H9 (cell line): ENCODE measurements at regions not wholly inside any gene's neighbourhood (a gene's known extent, or its start where the extent isn't known, plus 50 kb on each side); places are given as distances from the start of the nearest gene placed in this dataset.

ENCODE experiments used
- DNase-seq: peaks from one replicate; pipeline ENCODE4 v3.0.0-alpha.2; 2017
- H2AFZ ChIP-seq: one replicate; pipeline ENCODE4 v1.6.1; 2013; ENCODE audit warnings: mild to moderate bottlenecking, low read length, control low read depth, moderate library complexity
- H2AK5ac ChIP-seq: 2 replicates; pipeline ENCODE4 v1.6.1; 2013; ENCODE audit warnings: low read length, control low read depth, mixed read lengths; ENCODE audit not compliant: insufficient read length
- H2BK120ac ChIP-seq: one replicate; pipeline ENCODE4 v1.6.1; 2013; ENCODE audit warnings: low read depth, mild to moderate bottlenecking, low read length, control low read depth, inconsistent platforms; ENCODE audit not compliant: poor library complexity, severe bottlenecking
- H2BK12ac ChIP-seq: 2 replicates; pipeline ENCODE4 v1.6.1; 2013; ENCODE audit warnings: low read length, control low read depth, mixed read lengths, low read depth; ENCODE audit not compliant: insufficient read length
- H2BK15ac ChIP-seq: 2 replicates; pipeline ENCODE4 v1.6.1; 2013; ENCODE audit warnings: low read depth, low read length, control low read depth
- H2BK20ac ChIP-seq: one replicate; pipeline ENCODE4 v1.6.1; 2013; ENCODE audit warnings: low read depth, mild to moderate bottlenecking, low read length, control low read depth, inconsistent platforms; ENCODE audit not compliant: poor library complexity, severe bottlenecking
- H2BK5ac ChIP-seq: 2 replicates; pipeline ENCODE4 v1.6.1; 2013; ENCODE audit warnings: low read length, control low read depth, mixed read lengths; ENCODE audit not compliant: insufficient read length
- H3K14ac ChIP-seq: 2 replicates; pipeline ENCODE4 v1.6.1; 2013; ENCODE audit warnings: low read length, control low read depth; ENCODE audit not compliant: insufficient read depth
- H3K18ac ChIP-seq: 2 replicates; pipeline ENCODE4 v1.6.1; 2013; ENCODE audit warnings: low read depth, mild to moderate bottlenecking, mixed read lengths, low read length, control low read depth; ENCODE audit not compliant: insufficient read length
- H3K23ac ChIP-seq: 2 replicates; pipeline ENCODE4 v1.6.1; 2013; ENCODE audit warnings: low read length, control low read depth, mixed read lengths, low read depth; ENCODE audit not compliant: insufficient read length
- H3K23me2 ChIP-seq: 2 replicates; pipeline ENCODE4 v1.6.1; 2013; ENCODE audit warnings: low read depth, mild to moderate bottlenecking, mixed read lengths, low read length, control low read depth; ENCODE audit not compliant: insufficient read length, poor library complexity, severe bottlenecking
- H3K27ac ChIP-seq: 2 replicates; pipeline ENCODE4 v1.5.1; 2013; ENCODE audit warnings: low read length, control low read depth, mixed read lengths, low read depth; ENCODE audit not compliant: insufficient read length
- H3K27me3 ChIP-seq: 2 replicates; pipeline ENCODE4 v1.6.1; 2013; ENCODE audit warnings: low read length, control low read depth, inconsistent platforms; ENCODE audit not compliant: insufficient read depth
- H3K4ac ChIP-seq: 2 replicates; pipeline ENCODE4 v1.6.1; 2013; ENCODE audit warnings: low read depth, mild to moderate bottlenecking, control low read depth, inconsistent platforms, low read length, moderate library complexity
- H3K4me1 ChIP-seq: 2 replicates; pipeline ENCODE4 v1.6.1; 2013; ENCODE audit warnings: low read length, control low read depth, inconsistent platforms; ENCODE audit not compliant: insufficient read depth
- H3K4me2 ChIP-seq: 2 replicates; pipeline ENCODE4 v1.6.1; 2013; ENCODE audit warnings: low read length, control low read depth, mixed read lengths; ENCODE audit not compliant: insufficient read length, insufficient read depth
- H3K56ac ChIP-seq: 2 replicates; pipeline ENCODE4 v1.6.1; 2013; ENCODE audit warnings: low read depth, mild to moderate bottlenecking, mixed read lengths, low read length, control low read depth; ENCODE audit not compliant: insufficient read length
- H3K79me1 ChIP-seq: 2 replicates; pipeline ENCODE4 v1.6.1; 2013; ENCODE audit warnings: low read depth, mild to moderate bottlenecking, moderate library complexity, low read length, control low read depth, inconsistent platforms; ENCODE audit not compliant: insufficient read depth, poor library complexity, severe bottlenecking
- H3K79me2 ChIP-seq: 2 replicates; pipeline ENCODE4 v1.6.1; 2013; ENCODE audit warnings: low read length, control low read depth, inconsistent platforms; ENCODE audit not compliant: insufficient read depth
- H3K9ac ChIP-seq: 2 replicates; pipeline ENCODE4 v1.6.1; 2013; ENCODE audit warnings: low read length, control low read depth, mixed read lengths; ENCODE audit not compliant: insufficient read length; ENCODE audit errors: extremely low read depth
- H3K9me3 ChIP-seq: one replicate; pipeline ENCODE4 v1.6.1; 2013; ENCODE audit warnings: low read depth, low read length, inconsistent platforms; ENCODE audit not compliant: control insufficient read depth
- H3T11ph ChIP-seq: one replicate; pipeline ENCODE4 v1.6.1; 2013; ENCODE audit warnings: mild to moderate bottlenecking, low read length, control low read depth, inconsistent platforms
- H4K20me1 ChIP-seq: one replicate; pipeline ENCODE4 v1.6.1; 2013; ENCODE audit not compliant: control insufficient read depth, insufficient read length, insufficient read depth
- H4K5ac ChIP-seq: 2 replicates; pipeline ENCODE4 v1.6.1; 2013; ENCODE audit warnings: low read depth, mild to moderate bottlenecking, mixed read lengths, low read length, control low read depth; ENCODE audit not compliant: insufficient read length
- H4K8ac ChIP-seq: replicated peaks from 2 replicates; pipeline ENCODE4 v1.6.1; 2013; ENCODE audit warnings: low read length, control low read depth, mixed read lengths, low read depth; ENCODE audit not compliant: insufficient read length
- H4K91ac ChIP-seq: 2 replicates; pipeline ENCODE4 v1.6.1; 2013; ENCODE audit warnings: low read depth, mild to moderate bottlenecking, moderate library complexity, mixed read lengths, low read length, control low read depth; ENCODE audit not compliant: insufficient read length
- H3K27ac Mint-ChIP-seq, 3 experiments: 2 replicates in 2 of 3; 3 replicates in 1 of 3; pipeline ENCODE4 v1.8.0; 2020 to 2021; ENCODE audit warnings: mixed read lengths in 3 of 3, mild to moderate bottlenecking in 1 of 3, moderate library complexity in 1 of 3
- H3K27me3 Mint-ChIP-seq: 2 replicates; pipeline ENCODE4 v1.8.0; 2021; ENCODE audit warnings: low read depth, mild to moderate bottlenecking, moderate library complexity, mixed read lengths
- H3K36me3 Mint-ChIP-seq, 3 experiments: 2 replicates in 2 of 3; 3 replicates in 1 of 3; pipeline ENCODE4 v1.8.0; 2020 to 2021; ENCODE audit warnings: low read depth in 3 of 3, mixed read lengths in 3 of 3; ENCODE audit not compliant: insufficient read depth in 1 of 3
- H3K4me1 Mint-ChIP-seq, 2 experiments: 2 replicates each; pipeline ENCODE4 v1.8.0; 2020; ENCODE audit warnings: mixed read lengths in 2 of 2
- H3K4me3 Mint-ChIP-seq, 2 experiments: 2 replicates in 1 of 2; 3 replicates in 1 of 2; pipeline ENCODE4 v1.8.0; 2020 to 2021; ENCODE audit warnings: mild to moderate bottlenecking in 2 of 2, mixed read lengths in 2 of 2, moderate library complexity in 1 of 2
- H3K9me3 Mint-ChIP-seq, 2 experiments: 2 replicates in 1 of 2; 3 replicates in 1 of 2; pipeline ENCODE4 v1.8.0; 2020; ENCODE audit warnings: mild to moderate bottlenecking in 2 of 2, mixed read lengths in 2 of 2, moderate library complexity in 1 of 2
- WGBS: extraction: QIAGEN DNeasy Blood & Tissue Kit; methylation state at CpG from one replicate; pipeline ENCODE4 v1.1.7; 2013; ENCODE audit warnings: missing lambda C conversion rate, low lambda C conversion rate, mixed read lengths; ENCODE audit not compliant: insufficient read length; ENCODE audit errors: extremely low coverage; 5-methylcytosine and 5-hydroxymethylcytosine counted together
- TF ChIP-seq, protein P1 (sequence below): fragments of 200-600 bp; sonication (generic); conservative IDR thresholded peaks from 3 replicates; pipeline ENCODE4 v1.8.0; 2021; ENCODE audit warnings: antibody characterized with exemption, mild to moderate bottlenecking

DNA sequence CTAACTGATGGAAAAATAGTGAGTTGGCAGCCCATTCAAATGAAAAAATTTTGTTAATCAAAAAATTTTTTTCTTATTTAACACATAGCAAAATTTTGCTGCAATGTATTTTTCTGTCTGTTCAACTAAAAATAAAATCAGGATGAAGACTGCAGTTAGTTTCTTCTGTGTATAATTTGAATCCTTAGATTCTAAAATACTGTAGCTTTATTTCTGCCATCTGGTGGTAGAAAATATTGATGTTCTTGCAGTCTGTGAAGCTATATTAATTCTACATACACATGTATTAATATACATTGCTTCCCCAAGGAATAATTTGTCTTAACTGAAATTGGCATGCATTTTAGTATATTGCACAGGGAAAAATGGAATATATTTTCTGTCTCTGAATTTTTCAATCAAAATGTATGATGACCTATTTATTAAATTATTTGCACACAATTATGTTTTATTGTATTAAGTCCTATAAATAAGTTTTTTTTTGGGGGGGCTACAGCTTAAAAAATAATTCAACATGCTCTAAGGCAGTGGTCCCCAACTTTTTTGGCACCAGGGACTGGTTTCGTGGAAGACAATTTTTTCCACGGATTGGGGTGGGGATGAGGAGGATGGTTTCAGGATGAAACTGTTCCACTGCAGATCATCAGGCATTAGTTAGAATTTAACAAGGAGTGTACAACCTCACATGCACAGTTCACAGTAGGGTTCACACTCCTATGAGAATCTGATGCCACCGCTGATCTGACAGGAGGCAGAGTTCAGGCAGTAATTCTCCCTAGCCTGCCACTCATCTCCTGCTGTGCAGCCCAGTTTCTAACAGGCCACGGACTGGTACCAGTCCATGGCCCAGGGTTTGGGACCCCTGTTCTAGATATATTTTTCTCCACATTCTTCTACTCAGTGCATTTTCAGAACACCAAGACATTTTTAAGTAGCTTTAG, 119.4 kb downstream of the GNAT3 start:
- Mint-ChIP-seq H3K36me3 (peaks cover 0 to 3% (median 0%) of the 10 kb centered on the region in 3 experiments; a peak in 2 of 7 replicates), H3K4me1 (peaks cover 0 to 2% of the 10 kb centered on the region in 2 experiments; a peak in 1 of 4 replicates), H3K4me3 (no peak overlapping the region), H3K27ac (no peak overlapping the region), H3K9me3 (peaks cover 0 to 3% of the 10 kb centered on the region in 2 experiments; a peak in 2 of 5 replicates), H3K27me3 (no peaks in the 10 kb centered on the region)
- H3K18ac ChIP-seq, result no peak overlapping the region
- no peak overlapping the region for H2BK20ac ChIP-seq
- no peaks in the 10 kb centered on the region for H3K4me1 ChIP-seq
- no peak overlapping the region for H3K9ac ChIP-seq
- no peaks in the 10 kb centered on the region for H3K9me3 ChIP-seq
- TF ChIP-seq, protein P1, sequence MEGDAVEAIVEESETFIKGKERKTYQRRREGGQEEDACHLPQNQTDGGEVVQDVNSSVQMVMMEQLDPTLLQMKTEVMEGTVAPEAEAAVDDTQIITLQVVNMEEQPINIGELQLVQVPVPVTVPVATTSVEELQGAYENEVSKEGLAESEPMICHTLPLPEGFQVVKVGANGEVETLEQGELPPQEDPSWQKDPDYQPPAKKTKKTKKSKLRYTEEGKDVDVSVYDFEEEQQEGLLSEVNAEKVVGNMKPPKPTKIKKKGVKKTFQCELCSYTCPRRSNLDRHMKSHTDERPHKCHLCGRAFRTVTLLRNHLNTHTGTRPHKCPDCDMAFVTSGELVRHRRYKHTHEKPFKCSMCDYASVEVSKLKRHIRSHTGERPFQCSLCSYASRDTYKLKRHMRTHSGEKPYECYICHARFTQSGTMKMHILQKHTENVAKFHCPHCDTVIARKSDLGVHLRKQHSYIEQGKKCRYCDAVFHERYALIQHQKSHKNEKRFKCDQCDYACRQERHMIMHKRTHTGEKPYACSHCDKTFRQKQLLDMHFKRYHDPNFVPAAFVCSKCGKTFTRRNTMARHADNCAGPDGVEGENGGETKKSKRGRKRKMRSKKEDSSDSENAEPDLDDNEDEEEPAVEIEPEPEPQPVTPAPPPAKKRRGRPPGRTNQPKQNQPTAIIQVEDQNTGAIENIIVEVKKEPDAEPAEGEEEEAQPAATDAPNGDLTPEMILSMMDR, result peak; percentile 56
- no peak overlapping the region for H4K5ac ChIP-seq
- WGBS, result no CpG with 5 or more reads among the region's 4 CpGs
- no peak overlapping the region for H2BK15ac ChIP-seq
- no peak overlapping the region for H4K8ac ChIP-seq
- H3K23me2 ChIP-seq, result no peaks in the 10 kb centered on the region
- H3K56ac ChIP-seq, result no peak overlapping the region
- no peak overlapping the region for H2BK120ac ChIP-seq
- DNase-seq, result no peak
- no peaks in the 10 kb centered on the region for H4K20me1 ChIP-seq
- H3K27ac ChIP-seq, result no peak overlapping the region
- H3K79me1 ChIP-seq, result no peaks in the 10 kb centered on the region
- no peaks in the 10 kb centered on the region for H3K79me2 ChIP-seq
- H3T11ph ChIP-seq, result no peak overlapping the region
- no peak overlapping the region for H4K91ac ChIP-seq
- H2BK5ac ChIP-seq, result no peak overlapping the region
- H2BK12ac ChIP-seq, result no peak overlapping the region
- H2AK5ac ChIP-seq, result no peak overlapping the region
- H3K27me3 ChIP-seq, result no peaks in the 10 kb centered on the region
- H2AFZ ChIP-seq, result no peak overlapping the region
- H3K14ac ChIP-seq, result no peak overlapping the region
- H3K4ac ChIP-seq, result no peak overlapping the region
- no peak overlapping the region for H3K4me2 ChIP-seq
- no peak overlapping the region for H3K23ac ChIP-seq
